ENCODE measurements at regions not wholly inside any gene's neighbourhood (a gene's known extent, or its start where the extent isn't known, plus 50 kb on each side); places are given as distances from the start of the nearest gene placed in this dataset.

DNA sequence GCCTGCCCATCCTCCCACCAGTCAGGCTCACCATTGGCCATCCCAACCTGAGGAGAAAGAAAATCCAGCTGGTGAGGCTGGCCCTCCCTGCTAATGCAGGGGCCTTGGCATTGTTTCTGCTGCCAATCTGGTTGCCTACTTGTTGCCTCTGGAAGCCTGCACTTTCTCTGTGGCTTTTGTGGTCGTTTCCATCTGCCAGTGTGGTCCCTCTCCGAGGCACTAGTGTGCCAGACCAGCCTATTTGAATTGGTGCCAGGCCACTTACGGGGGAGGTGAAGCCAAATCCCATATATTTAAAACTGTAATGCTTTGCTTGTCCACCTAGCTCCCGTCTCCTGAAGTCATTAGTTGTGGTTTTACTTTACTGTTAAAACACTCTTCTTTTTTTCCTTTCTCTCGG, 213.4 kb upstream of the ADAMTSL1 start:
- ATAC-seq (no peak), FAIRE-seq (no peak), DNase-seq (ENCODE audit: low spot score) (no peak)
- H3K4me1 ChIP-seq (ENCODE audit: insufficient read depth, low read length): no peaks in the 10 kb centered on the region
- no peak overlapping the region for H3K9ac ChIP-seq (ENCODE audit: insufficient read depth, low read depth, low read length)
- H3K27ac ChIP-seq (ENCODE audit: extremely low read length, insufficient read depth, low read length): no peak overlapping the region
- no peaks in the 10 kb centered on the region for H3K79me2 ChIP-seq (ENCODE audit: insufficient read depth, low read length)
- no peaks in the 10 kb centered on the region; a peak in 1 of 5 replicates for H3K27me3 ChIP-seq (ENCODE audit: control insufficient read depth in 1 of 2, insufficient read depth in 2 of 2, low read length in 2 of 2)
- no peaks in the 10 kb centered on the region for H4K20me1 ChIP-seq (ENCODE audit: insufficient read depth, low read length)
- in situ Hi-C loops (cut with HindIII; ENCODE audit: extremely low pct_ligation_motif_present, low pct_unique_long_range_greater_than_20kb) (loop anchor here (25.0 kb wide), 1 partner anchor 552 kb away; no protein-coding TSS in a partner anchor), intact Hi-C loops (cut with micrococcal nuclease; ENCODE audit: unreplicated experiment) (no loop called here)
- H3K4me2 ChIP-seq (ENCODE audit: low read depth, low read length): no peak overlapping the region
- no peaks in the 10 kb centered on the region for H3K36me3 ChIP-seq (replicated peaks in 1 of 2; ENCODE audit: control insufficient read depth in 1 of 2, insufficient read depth in 2 of 2, low read length in 2 of 2)
- 13% methylated on average over 5 of the region's 5 CpGs for WGBS (ENCODE audit: low lambda C conversion rate)
- TF ChIP-seq, protein P1, sequence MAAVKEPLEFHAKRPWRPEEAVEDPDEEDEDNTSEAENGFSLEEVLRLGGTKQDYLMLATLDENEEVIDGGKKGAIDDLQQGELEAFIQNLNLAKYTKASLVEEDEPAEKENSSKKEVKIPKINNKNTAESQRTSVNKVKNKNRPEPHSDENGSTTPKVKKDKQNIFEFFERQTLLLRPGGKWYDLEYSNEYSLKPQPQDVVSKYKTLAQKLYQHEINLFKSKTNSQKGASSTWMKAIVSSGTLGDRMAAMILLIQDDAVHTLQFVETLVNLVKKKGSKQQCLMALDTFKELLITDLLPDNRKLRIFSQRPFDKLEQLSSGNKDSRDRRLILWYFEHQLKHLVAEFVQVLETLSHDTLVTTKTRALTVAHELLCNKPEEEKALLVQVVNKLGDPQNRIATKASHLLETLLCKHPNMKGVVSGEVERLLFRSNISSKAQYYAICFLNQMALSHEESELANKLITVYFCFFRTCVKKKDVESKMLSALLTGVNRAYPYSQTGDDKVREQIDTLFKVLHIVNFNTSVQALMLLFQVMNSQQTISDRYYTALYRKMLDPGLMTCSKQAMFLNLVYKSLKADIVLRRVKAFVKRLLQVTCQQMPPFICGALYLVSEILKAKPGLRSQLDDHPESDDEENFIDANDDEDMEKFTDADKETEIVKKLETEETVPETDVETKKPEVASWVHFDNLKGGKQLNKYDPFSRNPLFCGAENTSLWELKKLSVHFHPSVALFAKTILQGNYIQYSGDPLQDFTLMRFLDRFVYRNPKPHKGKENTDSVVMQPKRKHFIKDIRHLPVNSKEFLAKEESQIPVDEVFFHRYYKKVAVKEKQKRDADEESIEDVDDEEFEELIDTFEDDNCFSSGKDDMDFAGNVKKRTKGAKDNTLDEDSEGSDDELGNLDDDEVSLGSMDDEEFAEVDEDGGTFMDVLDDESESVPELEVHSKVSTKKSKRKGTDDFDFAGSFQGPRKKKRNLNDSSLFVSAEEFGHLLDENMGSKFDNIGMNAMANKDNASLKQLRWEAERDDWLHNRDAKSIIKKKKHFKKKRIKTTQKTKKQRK (IDR thresholded peaks at IDR 0.05; ENCODE audit: low read length): no peak
- no peak for TF ChIP-seq RAD51 (IDR thresholded peaks at IDR 0.05; ENCODE audit: borderline replicate concordance)
- TF ChIP-seq HDAC1 (CRISPR knock-in tag; IDR thresholded peaks at IDR 0.05): no peak
- no peak for TF ChIP-seq IRX3 (CRISPR knock-in tag; IDR thresholded peaks at IDR 0.05; ENCODE audit: borderline replicate concordance, low read depth)
- TF ChIP-seq ZNF75D (CRISPR knock-in tag; IDR thresholded peaks at IDR 0.05; ENCODE audit: borderline replicate concordance): no peak
- TF ChIP-seq, protein P2, sequence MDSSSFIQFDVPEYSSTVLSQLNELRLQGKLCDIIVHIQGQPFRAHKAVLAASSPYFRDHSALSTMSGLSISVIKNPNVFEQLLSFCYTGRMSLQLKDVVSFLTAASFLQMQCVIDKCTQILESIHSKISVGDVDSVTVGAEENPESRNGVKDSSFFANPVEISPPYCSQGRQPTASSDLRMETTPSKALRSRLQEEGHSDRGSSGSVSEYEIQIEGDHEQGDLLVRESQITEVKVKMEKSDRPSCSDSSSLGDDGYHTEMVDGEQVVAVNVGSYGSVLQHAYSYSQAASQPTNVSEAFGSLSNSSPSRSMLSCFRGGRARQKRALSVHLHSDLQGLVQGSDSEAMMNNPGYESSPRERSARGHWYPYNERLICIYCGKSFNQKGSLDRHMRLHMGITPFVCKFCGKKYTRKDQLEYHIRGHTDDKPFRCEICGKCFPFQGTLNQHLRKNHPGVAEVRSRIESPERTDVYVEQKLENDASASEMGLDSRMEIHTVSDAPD (CRISPR knock-in tag; IDR thresholded peaks at IDR 0.05): no peak
- TF ChIP-seq SMYD3 (CRISPR knock-in tag; IDR thresholded peaks at IDR 0.05): no peak
- no peak for TF ChIP-seq RNF2 (conservative IDR thresholded peaks at IDR 0.05; ENCODE audit: low read depth)
- TF ChIP-seq RXRB (CRISPR knock-in tag; IDR thresholded peaks at IDR 0.05; ENCODE audit: borderline replicate concordance): no peak
- TF ChIP-seq REXO4 (CRISPR knock-in tag; IDR thresholded peaks at IDR 0.05; ENCODE audit: borderline replicate concordance): no peak
- no peak for TF ChIP-seq MYC (CRISPR knock-in tag; IDR thresholded peaks at IDR 0.05; ENCODE audit: borderline replicate concordance)
- TF ChIP-seq, protein P3, sequence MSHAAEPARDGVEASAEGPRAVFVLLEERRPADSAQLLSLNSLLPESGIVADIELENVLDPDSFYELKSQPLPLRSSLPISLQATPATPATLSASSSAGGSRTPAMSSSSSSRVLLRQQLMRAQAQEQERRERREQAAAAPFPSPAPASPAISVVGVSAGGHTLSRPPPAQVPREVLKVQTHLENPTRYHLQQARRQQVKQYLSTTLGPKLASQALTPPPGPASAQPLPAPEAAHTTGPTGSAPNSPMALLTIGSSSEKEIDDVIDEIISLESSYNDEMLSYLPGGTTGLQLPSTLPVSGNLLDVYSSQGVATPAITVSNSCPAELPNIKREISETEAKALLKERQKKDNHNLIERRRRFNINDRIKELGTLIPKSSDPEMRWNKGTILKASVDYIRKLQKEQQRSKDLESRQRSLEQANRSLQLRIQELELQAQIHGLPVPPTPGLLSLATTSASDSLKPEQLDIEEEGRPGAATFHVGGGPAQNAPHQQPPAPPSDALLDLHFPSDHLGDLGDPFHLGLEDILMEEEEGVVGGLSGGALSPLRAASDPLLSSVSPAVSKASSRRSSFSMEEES (CRISPR knock-in tag; IDR thresholded peaks at IDR 0.05): no peak
- no peak for TF ChIP-seq ZNF225 (CRISPR knock-in tag; IDR thresholded peaks at IDR 0.05)
- no peak for TF ChIP-seq SOX13 (IDR thresholded peaks at IDR 0.05)
- TF ChIP-seq SOX13 (CRISPR knock-in tag; conservative IDR thresholded peaks at IDR 0.05 in 1 of 2, IDR thresholded peaks at IDR 0.05 in 1 of 2): no peak
- no peak for TF ChIP-seq ZNF883 (CRISPR knock-in tag; IDR thresholded peaks at IDR 0.05; ENCODE audit: not compliant biosample characterization)
- TF ChIP-seq, protein P4, sequence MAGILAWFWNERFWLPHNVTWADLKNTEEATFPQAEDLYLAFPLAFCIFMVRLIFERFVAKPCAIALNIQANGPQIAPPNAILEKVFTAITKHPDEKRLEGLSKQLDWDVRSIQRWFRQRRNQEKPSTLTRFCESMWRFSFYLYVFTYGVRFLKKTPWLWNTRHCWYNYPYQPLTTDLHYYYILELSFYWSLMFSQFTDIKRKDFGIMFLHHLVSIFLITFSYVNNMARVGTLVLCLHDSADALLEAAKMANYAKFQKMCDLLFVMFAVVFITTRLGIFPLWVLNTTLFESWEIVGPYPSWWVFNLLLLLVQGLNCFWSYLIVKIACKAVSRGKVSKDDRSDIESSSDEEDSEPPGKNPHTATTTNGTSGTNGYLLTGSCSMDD (CRISPR knock-in tag; IDR thresholded peaks at IDR 0.05): no peak
- TF ChIP-seq ZNF460 (CRISPR knock-in tag; IDR thresholded peaks at IDR 0.05; ENCODE audit: borderline replicate concordance): no peak
- H3K9me3 ChIP-seq (ENCODE audit: low read length): no peaks in the 10 kb centered on the region
- no peak overlapping the region for H3K4me3 ChIP-seq (replicated peaks in 1 of 3; ENCODE audit: insufficient read depth in 1 of 3, low read depth in 2 of 3, low read length in 3 of 3)
- CTCF ChIA-PET (ENCODE audit: low intra/inter-chr PET ratio, low total read pairs): no interaction called here
- POLR2A ChIA-PET: no interaction called here
- H2AFZ ChIP-seq (ENCODE audit: low read length): no peak overlapping the region
- no TSS peak for BruUV-seq (replicated peaks)

Measured in HepG2 (cell line).